ENCODE measurements at regions not wholly inside any gene's neighbourhood (a gene's known extent, or its start where the extent isn't known, plus 50 kb on each side); places are given as distances from the start of the nearest gene placed in this dataset.
A peak's percentile ranks its signal among the peaks of the same experiment; 100 is the strongest.

DNA sequence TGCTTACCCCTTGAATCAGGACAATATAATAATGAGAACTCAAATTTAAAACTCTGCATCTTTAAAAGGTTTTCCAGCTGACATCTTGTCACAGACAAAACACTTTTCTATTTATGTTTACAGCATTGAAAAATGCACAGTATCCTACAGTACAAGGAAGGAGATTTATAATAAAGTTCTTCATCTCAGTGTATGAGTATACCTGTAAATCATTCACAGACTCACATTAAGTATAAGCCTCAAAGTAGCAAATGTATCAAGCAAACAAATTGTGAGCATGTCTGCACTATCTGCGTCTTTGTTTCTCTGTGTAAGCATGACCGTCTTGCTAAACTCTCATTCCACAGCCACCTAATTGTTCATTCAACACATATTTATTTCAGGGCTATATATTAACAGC is 52.8 kb downstream of the PPP1R2C start:
- DNase-seq: no peak

DNA sequence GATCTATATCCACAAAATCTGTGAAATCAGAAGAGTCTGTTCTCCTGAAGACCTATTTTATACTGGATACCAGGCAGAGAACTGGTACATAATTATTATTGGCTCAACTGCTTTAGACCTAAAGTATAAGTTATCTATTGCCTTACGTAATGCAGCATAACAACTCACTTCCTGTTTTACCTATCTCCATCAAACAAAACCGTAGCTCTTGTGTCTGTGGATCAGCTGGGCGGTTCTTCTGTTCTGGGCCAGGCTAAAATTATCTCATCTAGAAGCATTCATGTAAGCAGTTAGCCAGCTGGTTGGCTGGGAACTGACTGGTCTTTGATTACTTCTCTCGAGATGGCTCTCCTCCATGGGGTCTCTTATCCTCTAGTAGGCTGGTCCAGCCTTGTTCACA is 57.8 kb downstream of the PPP1R2C start:
- DNase-seq: no peak

DNA sequence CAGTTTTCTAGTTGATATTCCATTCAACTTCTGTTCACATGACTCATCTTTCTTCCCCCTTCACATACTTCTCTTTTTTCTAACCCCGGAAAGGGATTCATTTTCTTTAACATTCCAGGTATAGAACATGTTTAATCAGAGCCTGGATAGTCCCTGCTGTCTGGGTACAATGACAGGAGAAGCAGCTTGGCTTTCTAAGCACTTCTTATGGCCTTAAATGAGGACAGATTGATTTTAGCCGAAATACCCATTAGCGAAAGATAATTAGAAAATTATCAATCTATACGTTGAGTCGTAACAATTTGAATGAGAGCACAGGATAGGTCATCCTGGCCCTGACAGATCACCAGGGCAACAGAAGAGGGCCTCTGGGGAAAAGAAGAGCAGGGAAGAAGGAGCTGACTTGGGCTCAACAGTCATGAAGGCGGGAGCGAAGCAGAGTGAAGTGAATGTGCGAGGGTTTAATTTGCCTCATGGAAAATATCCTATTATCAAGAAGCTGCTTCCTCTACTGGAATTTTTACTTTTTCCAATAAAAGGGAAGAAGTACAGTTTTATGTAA is 62.2 kb downstream of the PPP1R2C start:
- no peak for DNase-seq

- DNase-seq: peak; percentile 22
Observed at GRCh38 chrX:42714981-42715700, 62.8 kb downstream of the PPP1R2C start.

GRCh38 chrX:42710452-42710851 is 67.5 kb downstream of the PPP1R2C start:
- DNase-seq: no peak

DNA sequence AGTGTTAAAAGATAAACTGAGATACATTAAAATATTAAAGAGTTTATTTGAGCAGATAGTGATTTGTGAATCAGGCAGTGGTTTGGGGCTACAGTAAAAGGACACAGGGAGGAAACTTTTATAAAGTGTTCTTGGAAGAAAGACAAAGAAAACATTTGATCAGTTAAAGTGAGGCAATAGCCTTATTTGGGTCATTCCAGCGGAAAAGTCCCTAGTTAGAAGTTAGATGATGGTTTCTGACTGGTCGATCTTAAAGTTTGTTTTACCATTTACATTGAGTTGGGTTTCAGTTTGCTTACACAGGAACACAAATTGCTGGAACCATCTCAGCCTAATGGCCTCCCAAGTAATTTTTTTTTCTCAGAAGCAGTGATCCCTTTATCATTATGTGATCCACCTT is 69.7 kb downstream of the PPP1R2C start:
- DNase-seq: no peak

- no peak for DNase-seq
Observed at GRCh38 chrX:42707742-42708141, 70.2 kb downstream of the PPP1R2C start.

DNA sequence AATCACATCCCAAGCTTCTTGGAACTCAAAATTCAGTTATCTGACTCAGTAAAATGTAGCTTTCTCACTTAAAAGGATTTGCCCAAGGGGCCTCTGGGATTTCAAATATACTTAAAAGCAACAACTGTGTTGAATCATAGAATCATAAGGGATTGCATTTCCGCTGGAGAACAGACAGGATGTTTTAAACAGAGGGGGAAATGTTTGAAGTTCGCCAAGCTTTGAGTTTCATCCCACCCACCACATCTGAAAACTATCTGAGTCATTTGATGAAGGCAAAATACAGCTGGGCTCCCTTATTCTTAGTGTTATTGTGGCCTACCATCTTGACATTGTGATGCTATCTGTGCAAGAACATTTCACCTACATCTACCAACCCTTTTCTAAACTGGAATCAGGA is 73.5 kb downstream of the PPP1R2C start:
- DNase-seq: no peak

DNA sequence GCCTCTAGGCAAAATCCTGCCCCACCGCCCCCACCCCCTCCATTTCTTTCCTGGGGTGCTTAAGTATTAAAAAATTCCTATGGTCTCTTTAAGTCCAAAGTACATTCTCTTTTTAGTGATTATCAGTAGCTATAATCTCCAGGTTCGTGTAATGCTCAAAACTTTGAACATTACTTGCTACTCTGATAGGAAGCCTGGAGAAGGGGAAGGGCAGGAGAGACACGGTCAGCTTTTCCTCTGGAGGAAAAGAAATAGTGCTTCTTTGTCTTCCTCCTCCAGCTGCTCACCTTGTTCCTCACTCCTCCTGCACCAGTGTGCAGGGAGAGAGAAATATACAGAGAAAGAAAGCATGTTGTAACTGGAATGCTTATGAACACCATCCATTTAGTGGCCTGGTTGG is 80.4 kb downstream of the PPP1R2C start:
- DNase-seq: no peak

GRCh38 chrX:42696536-42697124 is 81.3 kb downstream of the PPP1R2C start:
- no peak for DNase-seq

DNA sequence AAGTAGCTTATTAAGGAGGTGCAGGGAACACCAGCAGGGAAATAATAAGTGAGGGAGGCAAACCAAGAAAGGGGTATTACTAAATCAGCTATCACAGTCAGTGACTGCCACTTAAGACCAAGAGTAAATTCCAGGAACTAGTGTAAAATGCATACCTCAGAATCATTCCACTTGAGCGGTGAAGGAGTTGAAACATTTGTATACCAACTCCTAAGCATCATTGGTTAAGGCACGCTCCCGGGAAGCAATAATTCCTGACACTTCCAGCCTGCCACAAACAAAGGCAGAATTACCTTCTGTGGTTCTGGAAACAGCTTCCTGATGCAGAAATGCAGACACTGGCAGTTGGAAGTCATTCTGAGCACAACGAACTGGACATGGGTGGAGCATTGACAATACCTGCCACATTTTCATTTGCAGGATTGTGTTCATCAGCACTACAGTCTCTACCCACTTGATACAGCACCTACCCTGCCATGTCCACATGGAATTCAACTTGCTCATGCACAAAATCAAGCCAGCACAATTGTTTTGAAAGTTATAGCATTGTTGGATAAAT is 82.1 kb downstream of the PPP1R2C start:
- peak; percentile 46 for DNase-seq

- peak; percentile 1 for DNase-seq
Observed at GRCh38 chrX:42694260-42694815, 83.6 kb downstream of the PPP1R2C start.

DNA sequence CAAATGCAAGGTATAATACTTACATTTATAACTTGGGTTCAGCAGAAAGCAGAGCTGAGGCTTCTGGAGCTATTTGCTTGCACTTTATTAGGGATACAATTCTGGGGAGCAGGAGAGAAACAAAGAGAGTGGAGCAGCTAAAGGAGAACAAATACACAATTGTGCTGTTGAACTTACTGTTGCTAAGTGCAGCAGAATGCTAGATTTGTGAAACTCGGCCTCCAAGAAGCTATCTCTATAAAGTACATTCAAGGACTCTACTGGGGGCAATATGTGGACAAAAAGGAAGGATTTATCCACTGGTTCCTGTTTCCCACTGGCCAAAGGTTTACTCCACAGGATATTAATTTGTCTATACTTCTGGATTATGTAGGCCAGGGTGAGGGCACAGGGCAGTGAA is 86.8 kb downstream of the PPP1R2C start:
- no peak for DNase-seq

- DNase-seq: no peak
Observed at GRCh38 chrX:42686706-42687105, 91.3 kb downstream of the PPP1R2C start.

GRCh38 chrX:42686296-42686695 is 91.7 kb downstream of the PPP1R2C start:
- no peak for DNase-seq

DNA sequence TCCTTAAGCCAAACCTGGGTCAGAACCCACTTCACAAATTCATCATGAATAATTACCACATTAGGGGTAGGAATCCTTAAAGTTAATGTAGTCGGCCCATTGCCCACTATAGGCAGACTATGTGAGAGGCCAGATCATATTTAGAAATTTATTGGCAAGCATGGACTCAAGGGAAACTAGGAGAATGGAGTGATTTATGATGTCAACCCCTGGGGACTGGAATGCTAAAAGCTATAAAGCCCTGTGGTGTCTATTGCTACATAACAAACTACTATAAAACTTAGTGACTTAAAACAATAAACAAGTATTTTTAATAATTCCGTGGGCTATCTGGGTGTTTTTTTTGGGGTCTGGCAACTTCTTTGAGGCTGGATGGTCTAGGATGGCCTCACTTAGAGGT is 93.9 kb downstream of the PPP1R2C start:
- DNase-seq: no peak

DNA sequence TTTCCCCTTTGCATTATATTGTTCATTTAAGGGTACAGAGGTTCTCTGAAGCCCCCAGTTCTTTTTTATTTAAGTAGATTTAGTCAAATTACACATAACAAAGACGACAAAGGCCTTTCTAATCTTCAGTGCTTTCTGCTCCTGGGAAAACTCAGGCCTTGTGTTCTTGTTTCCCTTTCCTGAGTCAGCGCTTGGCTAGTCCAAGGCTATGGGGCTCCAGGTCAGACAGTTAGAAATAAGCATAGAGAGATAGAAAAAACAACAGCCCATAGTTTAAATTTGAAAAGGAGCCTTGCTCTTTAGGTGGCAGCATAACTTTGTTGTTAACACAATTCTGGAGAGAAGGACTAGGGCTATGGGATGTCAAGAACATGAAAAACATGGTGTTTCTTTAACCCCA is 97.3 kb downstream of the PPP1R2C start:
- peak; percentile 0 for DNase-seq

DNA sequence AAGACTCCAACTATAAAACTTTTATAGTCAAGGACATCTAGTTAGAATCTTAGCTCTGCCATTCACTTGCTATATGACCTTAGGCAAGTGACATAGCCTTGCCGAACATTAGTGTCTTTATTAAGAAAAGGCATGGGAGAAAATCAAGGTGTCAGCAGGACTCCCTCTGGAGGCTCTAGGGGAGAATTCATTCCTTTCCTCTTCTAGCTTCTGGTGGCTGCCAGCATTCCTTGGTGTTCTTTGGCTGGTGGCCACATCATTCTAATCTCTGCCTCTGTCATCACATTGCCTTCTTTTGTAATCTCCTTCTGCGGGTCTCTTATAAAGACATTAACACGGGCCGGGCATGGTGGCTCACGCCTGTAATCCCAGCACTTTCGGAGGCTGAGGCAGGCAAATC is 99.8 kb downstream of the PPP1R2C start:
- DNase-seq: no peak

DNA sequence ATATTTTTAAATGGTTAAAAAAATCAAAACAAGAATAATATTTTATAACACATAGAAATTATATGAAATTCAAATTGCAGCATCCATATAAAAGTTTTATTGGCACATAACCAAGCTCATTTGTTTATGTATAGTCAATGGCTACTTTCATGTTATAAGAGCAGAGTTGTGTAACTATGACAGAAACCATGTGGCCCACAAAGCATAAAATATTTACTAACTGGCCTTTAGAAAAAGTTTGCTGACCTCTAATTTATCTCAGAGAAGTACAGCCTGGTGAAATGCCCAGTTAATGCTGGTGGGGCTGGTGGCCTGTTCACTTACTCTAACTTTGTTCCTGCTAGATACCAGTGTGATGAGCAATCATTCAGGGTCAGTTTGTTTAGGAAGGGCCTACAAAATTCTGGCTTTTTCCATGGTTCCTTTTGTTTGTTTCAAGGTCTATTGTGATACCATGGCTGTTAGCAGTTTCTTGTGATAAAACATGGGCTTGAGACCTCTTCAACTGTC is 104.6 kb downstream of the PPP1R2C start:
- no peak for DNase-seq

- DNase-seq: no peak
Observed at GRCh38 chrX:42664680-42665079, 113.3 kb downstream of the PPP1R2C start.

- DNase-seq: no peak
Observed at GRCh38 chrX:42628471-42628870, 149.5 kb downstream of the PPP1R2C start.

DNA sequence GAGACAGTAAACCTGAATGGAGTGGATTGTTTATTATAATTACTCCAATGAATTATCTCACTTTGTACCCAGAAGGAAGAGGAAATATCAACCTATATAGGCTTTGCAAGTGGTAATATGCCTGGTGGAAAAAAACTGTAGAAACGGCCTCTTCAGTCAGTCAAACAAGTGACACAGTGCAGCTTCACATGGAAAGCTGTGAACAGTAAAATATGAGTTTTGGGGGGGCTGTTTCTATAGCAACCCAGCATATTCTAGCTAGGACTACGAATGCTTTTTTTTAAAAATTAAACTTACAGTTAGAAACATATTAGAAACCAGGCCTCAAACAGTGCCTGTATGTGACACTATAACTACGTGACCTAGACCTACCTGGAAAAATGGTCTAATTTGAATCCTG is 150.1 kb downstream of the PPP1R2C start:
- no peak for DNase-seq

- no peak for DNase-seq
Observed at GRCh38 chrX:42624524-42624923, 153.4 kb downstream of the PPP1R2C start.

GRCh38 chrX:42619068-42619467 is 158.9 kb downstream of the PPP1R2C start:
- no peak for DNase-seq

Data from kidney glomerular epithelial cell (primary cell).